Testis (tissue), 2 donors: ENCODE measurements at regions not wholly inside any gene's neighbourhood (a gene's known extent, or its start where the extent isn't known, plus 50 kb on each side); places are given as distances from the start of the nearest gene placed in this dataset.

ENCODE experiments used
- POLR2A ChIP-seq: fragments of 450-650 bp; IDR thresholded peaks from one replicate; pipeline ENCODE4 v1.6.1; 2017; ENCODE audit warnings: antibody characterized with exemption, mild to moderate bottlenecking, moderate library complexity
- TF ChIP-seq, protein P1 (sequence below), 3 experiments: fragments of 450-650 bp in 2 of 3; fragments of 200-600 bp in 1 of 3; sonication (generic) in 1 of 3; IDR thresholded peaks; one replicate each; pipeline ENCODE4 v1.5.1; 2016 to 2019; ENCODE audit warnings: antibody characterized with exemption in 3 of 3, mild to moderate bottlenecking in 2 of 3, moderate library complexity in 1 of 3

DNA sequence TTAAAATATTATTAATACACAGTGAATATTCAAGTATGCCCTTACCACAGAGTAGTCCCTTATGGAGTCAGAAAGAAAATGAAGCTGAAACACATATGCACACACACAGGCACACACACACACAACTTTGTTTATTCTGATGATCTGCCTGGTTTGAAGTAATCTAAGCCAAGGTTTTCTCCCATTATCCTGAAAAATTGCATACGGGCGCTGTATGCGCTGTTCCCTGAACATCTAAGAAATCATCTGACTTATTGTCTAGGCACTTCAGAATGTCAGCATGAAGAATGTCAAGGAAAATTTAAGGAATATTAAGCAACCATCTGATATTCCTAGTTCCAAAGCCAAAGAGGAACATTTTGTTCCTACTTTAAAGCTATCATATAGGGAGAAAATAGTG is 147.1 kb upstream of the SLC30A5 start:
- TF ChIP-seq, protein P1, sequence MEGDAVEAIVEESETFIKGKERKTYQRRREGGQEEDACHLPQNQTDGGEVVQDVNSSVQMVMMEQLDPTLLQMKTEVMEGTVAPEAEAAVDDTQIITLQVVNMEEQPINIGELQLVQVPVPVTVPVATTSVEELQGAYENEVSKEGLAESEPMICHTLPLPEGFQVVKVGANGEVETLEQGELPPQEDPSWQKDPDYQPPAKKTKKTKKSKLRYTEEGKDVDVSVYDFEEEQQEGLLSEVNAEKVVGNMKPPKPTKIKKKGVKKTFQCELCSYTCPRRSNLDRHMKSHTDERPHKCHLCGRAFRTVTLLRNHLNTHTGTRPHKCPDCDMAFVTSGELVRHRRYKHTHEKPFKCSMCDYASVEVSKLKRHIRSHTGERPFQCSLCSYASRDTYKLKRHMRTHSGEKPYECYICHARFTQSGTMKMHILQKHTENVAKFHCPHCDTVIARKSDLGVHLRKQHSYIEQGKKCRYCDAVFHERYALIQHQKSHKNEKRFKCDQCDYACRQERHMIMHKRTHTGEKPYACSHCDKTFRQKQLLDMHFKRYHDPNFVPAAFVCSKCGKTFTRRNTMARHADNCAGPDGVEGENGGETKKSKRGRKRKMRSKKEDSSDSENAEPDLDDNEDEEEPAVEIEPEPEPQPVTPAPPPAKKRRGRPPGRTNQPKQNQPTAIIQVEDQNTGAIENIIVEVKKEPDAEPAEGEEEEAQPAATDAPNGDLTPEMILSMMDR (IDR thresholded peaks at IDR 0.05): no peak
- TF ChIP-seq POLR2A: no peak
